ENCODE measurements at regions not wholly inside any gene's neighbourhood (a gene's known extent, or its start where the extent isn't known, plus 50 kb on each side); places are given as distances from the start of the nearest gene placed in this dataset.
A peak's percentile ranks its signal among the peaks of the same experiment; 100 is the strongest.

DNA sequence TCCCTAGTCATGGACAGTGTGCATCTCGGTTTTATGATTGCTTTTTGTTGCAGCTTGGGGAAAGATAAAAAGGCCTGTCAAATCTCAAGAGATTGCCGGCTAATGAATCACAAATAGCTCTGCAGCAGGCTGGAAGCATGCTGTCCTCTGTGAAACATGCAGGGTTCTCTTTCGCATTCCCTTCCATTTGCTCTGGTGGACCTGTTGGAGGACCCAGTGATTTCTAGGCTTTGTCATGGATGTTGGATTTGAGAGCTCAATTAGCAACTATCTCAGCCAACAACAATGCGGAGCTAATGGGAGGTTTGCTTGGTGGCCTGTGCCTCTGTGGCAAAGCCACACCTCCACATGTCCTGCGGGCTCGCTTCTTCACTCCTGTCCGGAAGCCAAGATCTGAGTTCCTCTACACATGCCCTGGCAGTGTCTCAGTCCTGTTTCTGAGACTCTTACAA is 418.1 kb upstream of the ARGLU1 start:
- TF ChIP-seq, protein P1, sequence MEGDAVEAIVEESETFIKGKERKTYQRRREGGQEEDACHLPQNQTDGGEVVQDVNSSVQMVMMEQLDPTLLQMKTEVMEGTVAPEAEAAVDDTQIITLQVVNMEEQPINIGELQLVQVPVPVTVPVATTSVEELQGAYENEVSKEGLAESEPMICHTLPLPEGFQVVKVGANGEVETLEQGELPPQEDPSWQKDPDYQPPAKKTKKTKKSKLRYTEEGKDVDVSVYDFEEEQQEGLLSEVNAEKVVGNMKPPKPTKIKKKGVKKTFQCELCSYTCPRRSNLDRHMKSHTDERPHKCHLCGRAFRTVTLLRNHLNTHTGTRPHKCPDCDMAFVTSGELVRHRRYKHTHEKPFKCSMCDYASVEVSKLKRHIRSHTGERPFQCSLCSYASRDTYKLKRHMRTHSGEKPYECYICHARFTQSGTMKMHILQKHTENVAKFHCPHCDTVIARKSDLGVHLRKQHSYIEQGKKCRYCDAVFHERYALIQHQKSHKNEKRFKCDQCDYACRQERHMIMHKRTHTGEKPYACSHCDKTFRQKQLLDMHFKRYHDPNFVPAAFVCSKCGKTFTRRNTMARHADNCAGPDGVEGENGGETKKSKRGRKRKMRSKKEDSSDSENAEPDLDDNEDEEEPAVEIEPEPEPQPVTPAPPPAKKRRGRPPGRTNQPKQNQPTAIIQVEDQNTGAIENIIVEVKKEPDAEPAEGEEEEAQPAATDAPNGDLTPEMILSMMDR (IDR thresholded peaks at IDR 0.05): no peak
- peak; percentile 29 for TF ChIP-seq POLR2A (IDR thresholded peaks at IDR 0.05)
- DNase-seq: peak; percentile 46 to 71 (median 69)
- Histone ChIP-seq H3K4me1 (peaks cover 0 to 24% (median 10%) of the 10 kb centered on the region in 4 donors), H3K27ac (peak overlapping the region; percentile 30 to 73 (median 45)), H3K36me3 (no peaks in the 10 kb centered on the region), H3K27me3 (no peaks in the 10 kb centered on the region), H3K4me3 (no peak overlapping the region), H3K9me3 (no peaks in the 10 kb centered on the region)
- intact Hi-C loops (cut with DNase I): no loop called here
- WGBS (ENCODE audit: insufficient coverage, low coverage, low lambda C conversion rate, missing lambda C conversion rate): 43% methylated on average over 6 of the region's 7 CpGs
- ATAC-seq: peak; percentile 88 to 92 (median 91)

DNA sequence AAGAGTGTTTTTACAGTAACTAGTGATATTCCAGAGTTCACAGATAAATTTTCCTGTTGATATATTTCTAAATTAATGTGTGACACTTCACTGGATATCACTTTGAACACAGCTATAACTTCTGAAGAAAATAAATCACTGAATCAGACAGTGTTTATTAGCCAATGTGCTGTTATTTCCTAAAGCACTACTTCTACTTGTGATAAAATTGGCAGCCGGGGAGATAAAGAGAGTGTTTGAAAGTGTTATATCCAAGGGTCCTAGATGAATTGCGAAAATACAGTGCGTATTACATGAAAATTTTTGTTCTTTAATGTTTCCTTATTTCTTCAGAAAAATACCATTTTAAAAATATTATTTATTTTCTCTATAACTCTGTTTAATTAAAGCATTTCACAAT is 417.5 kb upstream of the ARGLU1 start:
- no peak overlapping the region for H3K4me3 ChIP-seq
- H3K27me3 ChIP-seq: no peaks in the 10 kb centered on the region
- no peaks in the 10 kb centered on the region for H3K9me3 ChIP-seq
- DNase-seq (no peak), ATAC-seq (no peak)
- intact Hi-C loops (cut with DNase I): no loop called here
- H3K4me1 ChIP-seq: peaks cover 0 to 24% (median 10%) of the 10 kb centered on the region in 4 donors
- TF ChIP-seq, protein P1 (IDR thresholded peaks at IDR 0.05): no peak
- no peak for TF ChIP-seq POLR2A (IDR thresholded peaks at IDR 0.05)
- WGBS (ENCODE audit: insufficient coverage, low coverage, low lambda C conversion rate, missing lambda C conversion rate): 75% methylated on average over 3 of the region's 3 CpGs
- peak overlapping the region in 1 of 3 donors; percentile 73 for H3K27ac ChIP-seq
- H3K36me3 ChIP-seq: no peaks in the 10 kb centered on the region

DNA sequence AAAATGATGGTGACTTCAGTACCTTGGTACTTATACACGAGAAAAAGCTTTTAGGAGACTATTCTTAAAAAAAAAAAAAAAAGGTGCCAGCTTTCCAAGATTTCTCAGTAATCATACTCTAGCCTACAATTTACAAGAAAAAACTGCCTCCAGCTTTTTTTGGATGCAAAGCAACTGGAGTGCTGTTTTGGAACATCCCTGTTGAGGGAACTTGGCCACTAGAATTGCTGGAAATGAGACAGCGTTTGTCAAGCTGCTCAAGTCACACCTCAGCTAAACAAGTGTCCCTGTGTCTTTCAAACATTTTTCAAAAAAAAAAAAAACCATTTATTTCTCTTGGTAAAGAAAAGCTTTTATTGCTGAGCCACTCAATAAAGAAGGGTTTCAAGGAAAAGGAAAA is 413.1 kb upstream of the ARGLU1 start:
- H3K4me1 ChIP-seq: peaks cover 0 to 6% (median 3%) of the 10 kb centered on the region in 4 donors
- no peaks in the 10 kb centered on the region for H3K27me3 ChIP-seq
- DNase-seq: no peak
- no peaks in the 10 kb centered on the region for H3K9me3 ChIP-seq
- no peak overlapping the region for H3K4me3 ChIP-seq
- no peak for TF ChIP-seq POLR2A (IDR thresholded peaks at IDR 0.05)
- TF ChIP-seq, protein P1 (IDR thresholded peaks at IDR 0.05): no peak
- intact Hi-C loops (cut with DNase I): no loop called here
- WGBS (ENCODE audit: insufficient coverage, low coverage, low lambda C conversion rate, missing lambda C conversion rate): 95% methylated on average over 2 of the region's 2 CpGs
- no peaks in the 10 kb centered on the region for H3K36me3 ChIP-seq
- no peak for ATAC-seq
- H3K27ac ChIP-seq: no peak overlapping the region

DNA sequence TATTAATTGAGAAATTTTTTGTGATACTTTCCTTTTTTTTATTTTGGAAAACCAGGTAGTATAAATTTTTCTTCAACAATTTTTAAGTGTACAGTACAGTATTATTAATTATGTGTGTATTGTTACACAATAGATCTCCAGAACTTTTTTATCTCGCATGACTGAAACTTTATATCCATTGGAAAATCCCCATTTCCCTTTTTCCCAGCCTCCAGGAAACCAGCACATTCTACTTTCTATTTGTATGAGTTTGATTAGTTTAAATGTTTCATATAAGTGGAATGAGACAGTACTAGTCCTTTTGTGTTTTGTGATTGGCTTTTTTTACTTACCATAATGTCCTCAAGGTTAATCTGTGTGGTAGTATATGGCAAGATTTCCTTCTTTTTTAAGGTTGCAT is 399.5 kb upstream of the ARGLU1 start:
- ATAC-seq (no peak), DNase-seq (no peak)
- Histone ChIP-seq H3K27me3 (no peaks in the 10 kb centered on the region), H3K36me3 (no peaks in the 10 kb centered on the region), H3K4me3 (no peak overlapping the region), H3K27ac (no peak overlapping the region), H3K4me1 (no peaks in the 10 kb centered on the region), H3K9me3 (no peaks in the 10 kb centered on the region)
- 57% methylated on average over 1 of the region's 1 CpG for WGBS (ENCODE audit: insufficient coverage, low coverage, low lambda C conversion rate, missing lambda C conversion rate)
- intact Hi-C loops (cut with DNase I): no loop called here
- TF ChIP-seq POLR2A (IDR thresholded peaks at IDR 0.05): no peak
- TF ChIP-seq, protein P1 (IDR thresholded peaks at IDR 0.05): no peak

DNA sequence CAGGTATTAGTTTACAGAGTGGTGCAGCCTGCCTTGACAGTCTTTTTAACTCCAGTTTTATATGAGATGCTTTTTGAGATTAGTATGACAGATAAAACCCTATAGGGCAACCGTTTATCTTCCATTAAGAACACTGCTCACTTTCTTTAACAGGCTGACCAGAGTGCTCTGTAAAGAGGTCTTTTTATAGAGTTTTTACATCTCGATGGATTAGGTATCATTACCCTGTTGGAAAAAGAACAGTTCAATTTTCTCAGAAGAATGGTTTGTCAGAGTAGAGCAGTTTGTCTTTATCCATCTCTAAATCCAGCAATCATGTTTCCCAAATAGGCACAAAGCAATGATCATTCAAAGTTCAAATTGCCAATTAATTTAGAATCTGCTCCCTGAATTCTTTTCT is 395.2 kb upstream of the ARGLU1 start:
- Histone ChIP-seq H3K4me3 (no peak overlapping the region), H3K4me1 (peaks cover 0 to 19% (median 3%) of the 10 kb centered on the region in 4 donors), H3K27ac (no peak overlapping the region), H3K9me3 (no peaks in the 10 kb centered on the region), H3K36me3 (no peaks in the 10 kb centered on the region), H3K27me3 (no peaks in the 10 kb centered on the region)
- ATAC-seq: no peak
- DNase-seq: no peak
- 67% methylated on average over 2 of the region's 2 CpGs for WGBS (ENCODE audit: insufficient coverage, low coverage, low lambda C conversion rate, missing lambda C conversion rate)
- TF ChIP-seq, protein P1 (IDR thresholded peaks at IDR 0.05): no peak
- no peak for TF ChIP-seq POLR2A (IDR thresholded peaks at IDR 0.05)
- intact Hi-C loops (cut with DNase I): no loop called here
